NCI-H510A (cell line): ENCODE measurements at regions not wholly inside any gene's neighbourhood (a gene's known extent, or its start where the extent isn't known, plus 50 kb on each side); places are given as distances from the start of the nearest gene placed in this dataset.
A peak's percentile ranks its signal among the peaks of the same experiment; 100 is the strongest.
"Not testable (repeated sequence)": the region's sequence is repeated elsewhere in the genome, so short reads cannot be mapped to it uniquely, and the experiment has no call there.

Experiments used
- DNase-seq: peaks from one replicate; lab custom pipeline; 2025; lab: John Stamatoyannopoulos, UW

DNA sequence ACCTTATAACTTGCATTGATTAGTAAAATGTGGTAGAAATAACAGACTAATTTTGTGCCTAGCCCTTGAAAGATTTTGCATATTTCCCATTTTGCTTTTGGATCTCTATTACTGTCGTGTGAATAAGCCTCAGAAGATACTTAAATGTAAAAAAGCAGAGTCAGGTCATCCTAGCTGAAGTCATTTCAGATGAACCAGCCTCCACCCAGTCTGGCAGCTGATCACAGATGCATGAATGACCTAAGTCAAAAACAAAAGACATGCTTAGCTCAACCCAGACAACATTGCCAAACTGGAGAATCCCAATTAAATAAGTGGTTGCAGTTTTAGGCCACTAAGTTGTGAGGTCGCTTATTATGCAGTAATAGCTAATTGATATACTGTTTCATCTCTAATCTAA lies 349.9 kb downstream of the C12orf50 start:
- no peak for DNase-seq

DNA sequence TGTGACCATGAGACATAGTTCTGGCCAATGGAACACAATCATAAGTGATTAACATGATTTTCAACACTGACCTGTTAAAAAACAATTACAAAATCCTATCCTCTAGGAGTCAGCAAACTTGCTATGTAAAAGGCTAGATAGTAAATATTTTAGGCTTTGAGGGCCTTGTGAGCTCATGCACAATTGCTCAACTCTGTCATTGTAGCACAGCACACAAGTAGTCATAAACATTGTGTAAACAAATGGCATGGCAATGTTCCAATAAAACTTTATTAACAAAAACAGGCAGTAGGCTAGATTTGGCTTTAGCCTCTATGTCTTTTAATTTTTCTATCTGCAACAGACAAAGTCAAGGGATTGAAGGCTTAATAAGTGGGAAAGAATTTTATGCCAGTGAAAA lies 350.7 kb downstream of the C12orf50 start:
- DNase-seq = no peak

DNA sequence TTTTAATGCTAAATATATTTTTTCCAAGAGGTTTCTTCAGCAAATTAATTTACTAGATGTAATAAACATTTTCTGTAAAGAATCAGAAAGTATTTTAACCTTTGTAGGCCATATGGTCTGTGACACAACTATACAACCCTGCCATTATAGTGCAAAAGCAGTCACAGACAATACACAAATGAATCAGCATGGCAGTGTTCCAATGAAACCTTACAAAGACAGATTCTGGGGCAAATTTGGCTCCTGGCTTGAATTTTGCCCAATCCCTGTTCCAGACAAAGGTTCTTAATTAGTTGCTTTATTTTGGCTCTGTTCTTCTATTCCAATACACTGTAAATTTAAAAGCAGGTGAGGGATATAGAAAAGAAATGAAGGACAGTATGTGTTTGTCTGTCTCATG lies 352.5 kb downstream of the C12orf50 start:
- DNase-seq = no peak

DNA sequence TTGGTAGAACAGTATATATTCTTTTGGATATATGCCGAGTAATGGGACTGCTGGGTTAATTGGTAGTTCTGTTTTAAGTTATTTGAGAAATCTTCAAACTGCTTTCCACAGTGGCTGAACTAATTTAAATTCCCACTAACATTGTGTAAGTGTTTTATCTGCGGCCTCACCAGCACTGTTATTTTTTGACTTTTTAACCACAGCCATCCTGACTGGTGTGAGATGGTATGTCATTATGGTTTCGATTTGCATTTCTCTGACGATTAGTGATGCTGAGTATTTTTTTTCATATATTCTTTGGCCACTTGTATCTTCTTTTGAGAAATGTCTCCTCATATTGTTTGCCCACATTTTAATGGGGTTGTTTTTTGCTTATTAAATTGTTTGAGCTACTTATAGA lies 357.4 kb downstream of the C12orf50 start:
- DNase-seq = no peak

DNA sequence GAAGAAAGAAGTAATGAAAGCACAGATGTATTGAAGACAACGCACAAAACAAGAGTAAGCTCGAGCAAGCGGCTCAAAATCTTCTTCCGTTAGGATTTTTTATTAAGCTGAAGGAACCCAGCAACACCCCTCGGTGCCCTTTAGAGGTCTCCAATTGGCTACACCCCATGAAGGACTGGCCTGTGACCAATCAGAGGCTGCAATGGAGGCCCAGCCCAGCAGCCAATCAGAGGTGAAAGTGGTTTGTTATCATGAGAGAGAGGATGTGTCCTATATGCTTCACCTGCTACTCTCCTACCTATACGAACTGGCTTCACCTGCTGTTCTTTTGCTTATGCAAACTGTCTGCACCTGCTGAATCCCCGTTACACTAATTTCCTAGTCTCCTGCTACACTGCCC lies 358.8 kb downstream of the C12orf50 start:
- peak; percentile 90 for DNase-seq

DNA sequence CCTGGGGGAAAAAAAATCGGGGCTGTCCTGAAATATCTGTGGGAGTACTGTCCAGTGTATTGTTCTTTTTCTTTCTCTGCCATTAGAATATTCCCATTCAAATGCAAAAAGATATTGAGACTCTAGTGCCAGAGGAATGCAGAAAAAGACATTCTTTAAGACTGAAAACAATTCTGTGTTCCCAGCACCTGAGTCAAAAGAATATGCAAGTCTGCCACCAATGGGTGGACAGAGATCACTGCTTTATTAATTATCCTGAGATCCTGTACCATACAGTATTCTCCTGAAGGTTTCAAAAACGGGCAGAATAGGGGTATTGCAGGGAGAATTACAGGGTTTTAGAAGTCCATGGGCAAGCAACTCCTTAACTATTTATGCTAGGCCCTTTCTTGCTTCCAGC lies 361.8 kb downstream of the C12orf50 start:
- DNase-seq = no peak

DNA sequence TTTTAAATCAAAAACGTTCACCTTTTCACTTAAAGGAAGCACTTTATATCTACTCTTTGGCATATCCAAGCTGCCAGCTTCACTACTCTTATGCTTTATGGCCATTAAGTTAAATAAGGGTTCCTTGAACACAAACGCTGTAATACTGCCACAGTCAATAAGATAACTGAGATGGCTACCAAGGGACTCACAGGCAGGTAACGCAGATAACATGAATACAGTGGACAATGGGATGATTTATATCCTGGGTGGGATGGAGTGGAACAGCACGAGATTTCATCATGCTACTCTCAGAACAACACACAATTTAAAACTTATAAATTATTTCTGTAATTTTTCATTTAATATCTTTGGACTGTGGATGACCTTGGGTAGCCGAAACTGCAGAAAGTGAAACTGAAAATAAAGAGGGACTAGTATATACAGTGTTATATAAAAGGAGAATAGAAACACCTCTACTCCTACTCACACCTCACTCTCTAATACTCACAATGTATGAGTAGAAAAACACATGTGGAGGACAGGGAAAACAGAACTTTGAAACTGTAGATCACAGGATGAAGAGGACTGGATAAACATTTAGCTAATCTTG lies 367.3 kb downstream of the C12orf50 start:
- no peak for DNase-seq

DNA sequence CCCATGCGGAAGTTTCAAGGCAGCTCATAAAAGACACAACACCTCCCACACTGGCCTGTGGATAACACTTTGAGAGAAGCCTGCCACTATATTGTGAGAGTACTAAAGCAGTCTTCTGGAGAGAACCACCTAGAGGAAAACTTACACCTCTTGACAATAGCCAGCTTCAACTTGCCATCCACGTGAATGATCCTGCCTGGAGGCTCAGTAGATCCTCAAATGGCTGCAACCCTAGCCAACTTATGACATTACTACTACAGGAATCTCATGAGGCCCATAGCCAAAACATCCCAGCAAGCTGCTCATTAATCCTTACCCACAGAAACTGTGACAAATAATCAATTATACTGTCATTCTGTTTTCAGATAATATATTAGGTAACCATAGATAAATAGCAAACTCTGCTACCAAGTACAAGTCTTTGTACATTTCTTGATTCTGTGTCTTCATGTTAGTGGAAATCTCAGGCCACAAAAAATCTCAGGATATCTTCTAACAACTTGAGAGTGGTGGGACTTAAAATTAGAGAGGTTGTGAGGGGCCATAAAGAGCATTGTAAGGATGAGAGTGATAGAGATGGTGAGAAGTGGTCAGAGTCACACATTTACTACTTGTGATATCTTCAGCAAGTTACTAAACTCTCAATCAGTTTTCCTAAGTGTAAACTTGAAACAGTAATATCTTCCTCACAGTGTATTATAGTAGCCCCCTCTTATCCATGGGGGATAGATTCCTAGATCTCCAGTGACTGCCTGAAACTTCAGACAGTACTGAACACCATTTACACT lies 368.0 kb downstream of the C12orf50 start:
- no peak for DNase-seq

DNA sequence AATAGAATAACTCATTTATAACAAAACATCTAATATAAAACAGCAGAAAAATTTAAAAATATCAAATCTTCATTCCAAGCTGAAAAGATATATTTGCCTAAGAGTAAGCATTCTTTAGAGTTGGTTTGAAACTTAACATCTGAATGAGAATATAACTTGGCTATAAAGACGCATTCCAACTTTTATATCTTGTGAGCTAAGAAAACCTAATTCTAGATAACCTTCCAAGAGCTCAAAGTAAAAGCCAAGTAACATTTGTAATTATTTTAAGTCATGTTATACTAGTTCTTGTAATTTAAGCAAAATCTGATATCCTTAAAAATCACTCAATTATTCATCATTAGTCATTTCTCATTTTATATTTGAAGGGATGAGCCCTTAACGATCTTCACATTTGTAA lies 368.9 kb downstream of the C12orf50 start:
- no peak for DNase-seq

DNA sequence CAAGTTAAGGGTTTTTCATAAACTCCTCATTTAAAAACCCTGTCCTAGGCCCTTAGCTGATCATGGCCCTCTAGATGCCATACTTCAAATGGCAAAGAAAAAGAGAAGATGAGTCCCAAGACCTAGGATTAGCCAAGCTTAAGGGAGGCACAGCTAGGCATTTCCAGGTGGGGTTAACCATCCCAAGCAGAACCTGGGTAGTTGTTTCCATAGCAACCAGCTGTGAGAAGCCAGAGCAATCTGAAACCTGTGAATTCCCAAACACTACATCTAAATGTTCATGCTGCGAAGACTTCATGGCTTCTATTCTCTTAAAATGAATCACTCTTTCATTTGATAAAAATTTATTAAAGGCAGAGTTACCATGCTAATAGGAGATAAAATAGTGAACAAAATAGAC lies 372.9 kb downstream of the C12orf50 start:
- DNase-seq = no peak

DNA sequence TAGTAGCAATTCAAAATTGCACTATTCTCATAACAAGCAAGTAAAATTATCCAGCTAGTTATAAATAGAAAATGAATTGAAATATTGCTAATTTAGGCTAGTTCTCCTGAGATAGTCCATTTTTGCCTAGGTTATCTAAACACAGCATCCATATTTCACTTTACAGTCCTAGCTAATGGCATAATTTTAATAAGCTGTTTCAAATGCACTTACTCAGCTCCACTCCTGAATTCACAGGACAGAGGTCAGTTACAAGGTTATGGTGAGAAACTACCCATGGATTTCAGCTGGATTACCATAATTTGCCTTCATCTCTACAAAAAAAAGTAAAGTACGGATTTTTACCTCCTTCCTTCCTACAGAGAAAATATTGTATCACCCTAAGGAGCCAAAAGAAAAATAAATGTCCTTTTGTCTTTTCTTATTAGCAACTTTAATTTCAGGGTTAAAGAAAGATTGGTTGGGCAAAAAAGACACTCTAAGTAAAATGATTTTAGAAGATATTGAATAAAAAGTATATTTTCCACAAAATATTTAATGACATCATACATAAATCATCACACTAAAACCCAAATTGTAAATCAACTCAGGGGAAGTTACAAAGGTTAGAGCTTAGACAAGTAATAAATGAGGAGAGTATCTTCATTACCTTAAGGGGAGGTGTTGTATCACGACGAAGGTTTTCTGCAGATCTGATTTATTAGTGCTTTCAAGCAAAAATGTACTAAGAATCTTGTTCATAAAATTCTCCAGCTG lies 377.4 kb downstream of the C12orf50 start:
- no peak for DNase-seq

DNA sequence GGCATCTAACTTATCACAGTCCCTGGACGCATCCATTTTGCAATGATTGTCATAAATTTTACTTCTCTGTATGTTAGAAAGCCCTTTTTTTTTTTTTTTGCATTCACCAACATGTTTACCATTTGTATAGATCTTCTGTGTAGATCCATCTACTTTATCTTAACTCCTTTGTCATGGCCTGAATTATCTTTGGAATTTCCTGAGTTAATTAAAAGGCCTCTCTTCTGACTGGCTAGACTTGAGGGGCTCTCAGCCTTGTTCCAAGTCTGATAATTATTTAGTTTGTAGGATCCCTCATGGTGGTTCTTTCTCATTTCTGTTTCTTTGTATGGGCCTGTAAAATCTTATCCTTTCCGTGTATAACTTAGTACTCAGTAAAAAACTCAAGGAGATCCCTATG lies 387.0 kb downstream of the C12orf50 start:
- DNase-seq = no peak

DNA sequence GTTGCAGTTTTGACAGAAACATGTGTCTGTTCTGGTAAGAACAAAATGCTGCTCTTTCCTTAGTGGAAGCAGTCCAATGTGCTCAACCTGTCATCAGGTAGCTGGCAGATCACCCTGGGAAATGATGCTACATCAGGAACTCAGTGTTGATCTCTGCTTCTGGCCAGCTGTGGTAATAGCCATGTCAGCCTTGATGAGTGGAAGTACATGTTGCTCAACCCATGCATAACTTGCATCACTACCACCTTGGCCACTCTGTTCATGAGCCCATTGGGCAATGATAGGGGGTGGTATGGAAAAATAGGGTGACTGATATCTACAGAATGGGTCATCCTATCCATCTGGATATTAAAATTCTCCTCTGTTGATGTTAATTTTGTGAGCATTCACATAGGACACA lies 411.0 kb downstream of the C12orf50 start:
- no peak for DNase-seq

DNA sequence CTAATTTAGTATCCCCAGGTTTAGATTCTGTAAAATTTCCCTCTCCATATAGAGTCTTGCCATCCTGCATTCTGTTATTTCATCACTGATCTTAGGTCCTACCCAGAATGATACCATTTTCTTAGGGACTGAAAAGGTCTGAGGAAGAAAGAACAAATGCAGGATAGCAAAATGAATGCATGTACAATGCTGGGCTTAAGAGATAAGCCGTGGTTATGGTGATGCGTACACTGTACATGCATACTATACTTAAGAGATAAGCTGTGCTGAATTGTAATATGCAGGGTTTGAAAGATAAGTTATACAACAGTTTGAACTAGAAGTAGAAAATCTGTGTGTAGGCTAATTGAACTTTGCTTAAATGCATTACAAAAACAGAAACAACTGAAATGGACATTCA lies 416.2 kb downstream of the C12orf50 start:
- no peak for DNase-seq

DNA sequence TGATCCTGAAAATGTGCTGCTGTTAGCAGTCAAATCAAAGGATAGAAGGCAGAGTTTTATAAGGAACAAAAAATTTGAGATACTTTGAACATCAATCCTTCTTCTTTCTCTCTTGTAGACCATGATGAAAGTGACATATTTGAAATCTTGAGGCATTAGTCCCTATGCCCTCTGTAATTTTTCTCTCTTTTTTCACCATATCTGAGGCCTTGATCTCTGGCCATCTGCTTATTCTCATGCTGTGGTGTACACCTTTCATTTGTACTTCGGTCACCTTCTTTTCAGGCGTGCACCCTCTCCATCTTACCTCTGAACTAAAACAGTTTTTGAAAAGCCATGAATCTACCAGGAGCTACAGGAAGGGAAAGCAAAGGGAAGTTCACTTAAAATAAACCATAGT lies 420.9 kb downstream of the C12orf50 start:
- DNase-seq = no peak

DNA sequence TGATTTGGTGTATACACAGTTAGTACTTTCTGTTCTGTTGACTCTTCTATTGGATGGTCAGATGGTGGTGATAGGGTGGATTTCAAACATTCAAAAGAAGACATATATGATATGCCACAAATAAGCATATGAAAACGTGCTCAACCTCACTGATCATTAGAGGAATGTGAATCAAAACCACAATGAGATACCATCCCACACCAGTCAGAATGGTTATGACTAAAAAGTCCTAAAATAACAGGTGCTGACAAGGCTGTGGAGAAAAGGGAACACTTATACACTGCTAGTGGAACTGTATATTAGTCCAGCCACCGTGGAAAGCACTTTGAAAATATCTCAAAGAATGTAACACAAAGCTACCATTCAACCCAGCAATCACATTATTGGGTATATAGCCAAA lies 425.5 kb downstream of the C12orf50 start:
- no peak for DNase-seq

DNA sequence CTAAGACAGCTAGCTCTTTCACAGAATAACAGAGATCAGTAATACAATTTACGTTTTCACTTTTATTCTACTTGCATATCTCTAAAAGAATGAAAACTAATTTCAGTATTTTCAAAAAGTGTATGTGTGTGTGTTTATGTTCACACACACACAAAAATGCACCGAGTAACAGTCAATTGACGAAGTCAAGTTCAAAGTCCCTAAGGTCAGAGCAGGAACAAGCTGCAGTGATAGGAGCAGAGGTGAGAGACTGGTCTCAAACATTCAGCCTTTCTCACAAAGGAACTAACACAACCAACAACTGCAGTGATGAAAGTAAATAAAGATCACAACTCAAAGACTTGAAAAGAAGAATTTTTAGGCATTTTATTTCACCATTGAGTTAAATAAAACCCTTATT lies 429.7 kb downstream of the C12orf50 start:
- DNase-seq = no peak

DNA sequence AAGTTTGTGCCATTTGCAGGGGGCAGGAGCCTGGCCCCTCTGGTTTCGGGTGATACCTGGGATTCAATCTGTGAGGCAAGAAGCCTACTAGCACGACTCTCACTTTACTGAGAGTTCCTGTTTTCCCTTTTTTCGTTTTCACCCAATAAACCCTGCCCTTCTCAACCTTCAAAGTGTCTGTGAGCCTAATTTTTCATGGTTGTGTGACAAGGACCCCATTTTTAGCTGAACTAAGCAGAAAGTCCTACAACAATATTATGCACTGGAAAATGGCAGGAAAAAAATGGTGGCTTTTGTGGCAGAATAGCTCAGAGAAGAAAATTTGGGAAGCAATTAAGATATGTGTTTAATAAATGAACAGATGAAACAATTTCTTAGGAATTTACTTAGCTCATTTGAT lies 432.1 kb downstream of the C12orf50 start:
- no peak for DNase-seq

DNA sequence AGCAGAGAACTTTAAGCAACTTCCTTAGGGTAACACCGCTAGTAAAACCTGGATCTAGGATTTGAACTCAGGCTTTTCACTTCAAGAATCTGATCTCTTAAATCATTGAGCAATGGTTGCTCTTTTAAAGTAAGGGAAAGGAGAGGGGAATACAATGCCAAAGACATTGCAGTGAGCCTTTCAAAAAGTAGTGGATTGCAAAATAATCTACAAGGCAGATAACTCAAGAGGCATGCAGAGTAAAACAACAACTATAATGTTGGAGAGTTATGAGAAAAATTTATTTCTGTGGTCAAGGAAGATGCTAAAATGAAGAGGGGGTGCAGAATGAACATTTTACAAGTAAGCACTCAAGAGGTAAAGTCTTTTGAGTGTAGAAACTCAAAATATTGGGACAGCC lies 432.6 kb downstream of the C12orf50 start:
- DNase-seq = no peak

DNA sequence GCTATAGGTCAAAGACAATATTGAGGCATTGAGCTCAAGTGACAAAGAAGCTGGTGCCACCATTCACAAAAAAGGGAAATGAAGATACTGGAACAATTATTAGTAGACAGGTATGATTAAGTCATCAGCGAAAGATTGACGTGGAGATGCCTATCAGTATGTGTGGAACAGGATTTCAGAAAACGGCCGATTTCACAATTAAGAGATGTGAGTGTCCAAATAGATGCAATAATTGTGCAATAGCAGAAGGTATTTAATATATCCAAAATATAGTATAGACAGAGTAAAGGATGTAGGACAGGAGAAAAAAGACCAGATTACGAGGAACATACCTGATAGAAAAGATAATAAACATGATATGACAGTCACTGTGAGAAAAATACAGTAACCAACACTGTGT lies 433.1 kb downstream of the C12orf50 start:
- DNase-seq = no peak

DNA sequence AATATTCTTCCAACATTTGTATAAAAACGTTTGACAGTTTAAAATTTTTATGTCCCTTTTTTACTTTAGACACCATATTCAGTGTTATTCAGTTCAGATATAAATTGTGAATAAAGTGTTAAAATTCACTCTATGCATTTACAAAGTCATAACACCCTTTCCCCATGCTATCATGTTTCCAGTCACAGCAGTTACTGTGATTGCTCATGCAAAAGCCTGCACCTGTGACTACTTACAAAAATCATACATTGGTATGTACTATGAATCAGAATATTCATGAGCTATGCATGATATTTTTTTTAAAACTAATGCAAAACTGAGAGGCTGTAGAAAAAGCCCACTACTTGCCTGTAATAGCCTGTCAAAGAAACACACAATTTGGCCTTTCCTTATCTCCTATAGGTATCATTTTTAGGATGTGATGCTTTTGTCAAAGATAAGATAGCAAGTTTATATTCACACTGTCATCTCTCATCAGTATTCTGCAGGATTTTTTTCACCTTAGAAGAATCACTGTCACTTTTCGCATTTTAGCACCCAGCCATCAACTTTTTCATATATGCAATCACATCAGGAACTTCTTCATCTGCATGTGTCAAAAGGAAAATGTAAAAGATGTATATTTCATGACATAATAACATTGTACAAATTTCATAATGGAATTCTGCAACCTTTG lies 443.2 kb downstream of the C12orf50 start:
- DNase-seq = no peak

DNA sequence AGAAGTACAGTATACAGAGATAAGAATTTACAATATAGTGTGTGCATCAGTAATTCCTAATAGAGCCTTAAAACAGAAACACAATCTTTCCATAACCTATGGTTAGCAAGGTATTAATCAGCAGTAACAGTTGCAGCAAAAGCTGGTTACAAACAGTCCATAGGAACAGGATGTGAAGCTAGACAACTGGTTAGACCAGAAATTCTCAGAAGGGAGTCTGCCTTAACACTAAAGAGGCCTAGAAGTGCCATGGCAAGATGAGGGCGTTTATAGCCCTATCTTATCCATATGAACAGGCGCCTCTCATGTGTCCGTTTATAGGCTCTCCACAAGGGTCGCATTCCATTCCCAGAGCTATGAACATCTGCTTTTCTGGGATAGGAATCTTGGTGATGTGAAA lies 450.1 kb downstream of the C12orf50 start:
- not testable (repeated sequence) for DNase-seq

DNA sequence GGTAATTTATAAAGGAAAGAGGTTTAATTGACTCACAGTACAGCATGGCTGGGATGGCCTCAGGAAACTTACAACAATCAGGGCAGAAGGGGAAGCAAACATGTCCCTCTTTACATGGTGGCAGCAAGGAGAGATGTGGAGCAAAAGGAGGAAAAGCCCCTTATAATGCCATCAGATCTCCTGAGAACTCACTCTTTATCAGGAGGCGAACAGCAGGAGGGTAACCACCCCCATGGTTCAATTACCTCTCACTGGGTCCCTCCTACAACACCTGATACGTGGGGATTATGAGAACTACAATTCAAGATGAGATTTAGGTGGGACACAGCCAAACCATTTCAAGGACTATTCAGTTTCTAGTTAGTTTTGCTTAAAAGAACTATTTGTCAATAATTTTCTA lies 453.3 kb downstream of the C12orf50 start:
- no peak for DNase-seq
